GM19468 (cell line): ENCODE measurements at regions not wholly inside any gene's neighbourhood (a gene's known extent, or its start where the extent isn't known, plus 50 kb on each side); places are given as distances from the start of the nearest gene placed in this dataset.

Source experiments
- ATAC-seq: cut with Tn5 transposase; IDR thresholded peaks from one replicate; pipeline ENCODE4 v1.9.1; 2021; ENCODE audit warnings: mild to moderate bottlenecking, moderate library complexity, moderate number of reproducible peaks; ENCODE audit not compliant: unreplicated experiment; ENCODE audit errors: extremely low read depth

GRCh38 chr20:48201885-48202284 lies 416.6 kb upstream of the SULF2 start:
- ATAC-seq: no peak

- ATAC-seq: no peak
These were observed 415.9 kb upstream of the SULF2 start for GRCh38 chr20:48201188-48201587.

DNA sequence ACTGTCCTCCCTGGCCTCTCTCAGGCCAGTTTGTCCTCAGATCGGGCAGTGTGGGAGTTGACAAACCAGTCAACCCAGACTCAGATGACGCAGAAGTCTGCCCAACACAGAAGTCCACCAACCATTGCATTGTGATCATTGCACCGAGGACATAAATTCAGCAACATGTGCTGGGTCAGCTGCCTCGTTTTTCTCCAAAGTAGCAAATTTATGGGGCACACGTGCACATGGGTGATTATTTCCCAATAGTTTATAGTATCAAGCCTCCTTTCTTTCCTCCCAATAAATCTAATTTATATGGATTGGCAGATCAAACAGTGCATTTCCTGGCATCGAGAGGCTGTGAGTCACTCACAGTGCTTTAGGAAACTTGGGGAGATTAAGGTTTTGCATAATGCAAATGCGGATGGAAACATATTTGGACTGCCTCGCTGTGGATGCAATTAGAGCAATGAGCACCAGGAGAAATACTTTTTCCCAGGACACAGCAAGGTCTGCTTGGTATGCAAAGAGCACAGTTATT lies 413.7 kb upstream of the SULF2 start:
- ATAC-seq: no peak

DNA sequence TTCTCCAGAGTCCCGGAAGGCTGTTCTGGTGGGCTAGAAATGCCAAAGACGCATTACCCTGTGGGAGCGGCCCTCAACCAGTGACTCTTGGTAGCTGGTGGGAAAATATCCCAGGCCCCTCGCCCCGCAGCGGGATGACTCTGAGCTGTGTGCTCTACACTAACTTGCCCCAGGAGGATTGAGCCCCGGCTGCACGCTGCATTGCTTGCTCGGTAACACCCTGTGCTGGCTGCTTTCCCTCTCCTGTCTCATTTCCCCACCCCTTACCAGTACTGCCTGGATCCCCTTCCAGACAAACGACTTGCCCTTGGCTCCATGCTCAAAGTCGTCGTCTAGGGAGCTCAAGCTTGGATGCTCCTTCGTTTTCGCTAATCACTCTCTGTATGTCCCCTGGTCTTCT lies 411.8 kb upstream of the SULF2 start:
- ATAC-seq: no peak

DNA sequence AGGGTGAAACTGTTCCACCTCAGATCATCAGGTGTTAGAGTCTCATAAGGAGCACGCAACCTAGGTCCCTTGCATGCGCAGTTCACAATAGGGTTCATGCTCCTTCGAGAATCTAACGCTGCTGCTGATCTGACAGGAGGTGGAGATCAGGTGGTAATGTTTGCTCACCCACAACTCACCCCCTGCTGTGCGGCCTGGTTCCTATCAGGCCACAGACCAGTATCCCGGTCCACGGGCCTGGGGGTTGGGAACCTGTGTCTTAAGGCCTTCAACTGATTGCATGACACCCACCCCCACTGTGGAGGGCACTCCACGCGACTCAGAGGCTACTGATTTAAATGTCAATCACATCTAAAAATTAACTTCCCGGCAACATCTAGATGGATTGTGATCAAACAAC lies 411.2 kb upstream of the SULF2 start:
- ATAC-seq: no peak

- ATAC-seq: no peak
These were observed 410.7 kb upstream of the SULF2 start for GRCh38 chr20:48196001-48196400.

- no peak for ATAC-seq
These were observed 410.0 kb upstream of the SULF2 start for GRCh38 chr20:48195121-48195870.

- ATAC-seq: no peak
These were observed 409.3 kb upstream of the SULF2 start for GRCh38 chr20:48194583-48194982.

- no peak for ATAC-seq
These were observed 408.5 kb upstream of the SULF2 start for GRCh38 chr20:48193627-48194425.

- no peak for ATAC-seq
These were observed 406.8 kb upstream of the SULF2 start for GRCh38 chr20:48192109-48192508.

DNA sequence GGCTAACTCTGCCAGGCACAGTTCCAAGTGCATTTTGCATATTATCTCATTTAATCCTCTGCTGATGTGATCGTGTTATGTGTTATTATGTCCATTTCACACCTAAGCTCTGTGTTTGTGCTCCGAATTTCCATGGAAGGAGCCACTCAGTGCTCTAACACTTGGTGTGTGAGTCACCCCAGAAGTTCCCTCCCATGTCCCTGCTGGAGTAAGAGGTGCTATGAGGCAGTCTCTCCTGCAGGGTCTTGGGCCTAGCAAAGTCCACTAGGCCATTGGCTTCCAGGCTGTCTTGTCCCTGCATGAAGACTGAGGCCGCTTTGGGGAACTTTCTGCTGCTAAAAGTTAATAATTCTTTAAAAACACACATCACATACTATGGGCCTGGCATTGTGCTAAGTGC lies 405.9 kb upstream of the SULF2 start:
- ATAC-seq: no peak

DNA sequence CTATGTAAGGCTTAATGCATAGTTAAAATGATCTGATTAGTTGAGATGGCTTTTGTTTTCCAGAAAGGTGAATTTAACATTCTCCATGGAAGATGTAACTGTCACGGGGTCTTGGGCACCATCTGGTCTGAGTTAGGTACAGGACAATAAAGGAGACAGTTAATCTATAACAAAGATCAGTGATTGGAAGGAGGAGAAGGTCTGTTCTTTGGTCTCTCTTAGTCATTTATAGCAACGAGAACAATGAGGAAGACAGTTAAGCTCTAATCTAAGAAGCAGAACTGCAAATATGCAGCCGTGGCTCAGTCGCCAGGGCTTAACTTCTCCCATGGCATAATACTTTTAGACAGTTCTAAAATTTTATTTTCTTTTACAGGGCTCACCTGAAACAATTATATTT lies 405.5 kb upstream of the SULF2 start:
- no peak for ATAC-seq

DNA sequence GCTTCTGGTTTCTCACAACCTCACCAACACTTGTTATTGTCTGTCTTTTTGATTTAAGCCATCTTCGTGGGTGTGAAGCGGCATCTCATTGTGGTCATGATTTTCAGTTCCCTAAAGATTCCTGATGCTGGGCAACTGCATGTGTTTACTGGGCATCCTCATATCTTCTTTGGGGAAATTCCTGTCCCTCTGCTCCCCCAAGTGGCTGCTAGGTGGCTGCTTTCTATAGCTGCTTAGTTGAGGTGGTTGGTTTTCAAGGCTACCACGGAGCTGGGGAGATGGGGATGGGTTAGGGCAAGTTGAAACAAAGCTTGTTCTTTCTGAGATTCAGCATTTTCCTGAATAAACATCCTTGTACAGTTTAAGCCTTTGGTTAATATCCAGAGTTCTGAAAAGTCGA lies 403.9 kb upstream of the SULF2 start:
- no peak for ATAC-seq

GRCh38 chr20:48187851-48188250 lies 402.6 kb upstream of the SULF2 start:
- ATAC-seq: no peak

DNA sequence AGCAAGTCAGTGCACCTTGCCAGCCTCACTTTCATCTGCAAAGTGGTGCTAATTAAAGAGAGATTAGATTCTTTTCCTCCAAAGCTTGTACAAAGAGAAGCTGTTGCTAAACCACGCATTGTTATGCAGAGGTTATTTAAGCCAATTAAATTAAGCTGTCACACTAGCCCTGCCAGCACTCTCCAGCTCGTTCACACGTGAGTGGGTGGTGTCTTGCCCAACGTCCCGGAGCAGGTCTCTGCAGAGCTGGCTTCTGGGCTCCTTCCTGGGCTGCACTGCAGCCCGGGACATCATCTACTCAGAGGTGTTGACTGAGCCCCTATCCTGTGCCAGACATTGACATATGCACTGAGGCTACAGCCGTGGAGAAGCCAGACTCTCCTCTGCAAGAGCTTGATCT lies 401.6 kb upstream of the SULF2 start:
- ATAC-seq: no peak

DNA sequence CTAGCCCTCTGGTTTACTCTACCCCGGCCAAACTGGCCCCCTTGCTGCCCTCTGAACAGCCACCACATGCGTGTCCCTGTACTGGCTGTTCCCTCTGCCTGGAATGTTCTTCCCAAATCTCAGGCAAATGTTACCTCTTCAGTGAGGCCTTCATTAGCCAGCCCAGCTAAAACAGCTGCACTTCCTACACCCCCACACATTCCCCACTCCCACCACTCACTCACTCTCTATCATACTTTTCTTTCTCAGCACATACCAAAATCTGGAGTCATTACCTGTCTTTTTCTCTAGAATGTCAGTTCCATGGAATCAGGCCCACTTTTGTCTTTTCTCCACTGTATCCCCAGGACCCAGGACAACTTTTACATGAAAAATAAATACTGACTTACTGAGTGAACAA lies 401.2 kb upstream of the SULF2 start:
- ATAC-seq: no peak

GRCh38 chr20:48184229-48184628 lies 398.9 kb upstream of the SULF2 start:
- no peak for ATAC-seq

- ATAC-seq: no peak
These were observed 396.1 kb upstream of the SULF2 start for GRCh38 chr20:48181261-48181935.

DNA sequence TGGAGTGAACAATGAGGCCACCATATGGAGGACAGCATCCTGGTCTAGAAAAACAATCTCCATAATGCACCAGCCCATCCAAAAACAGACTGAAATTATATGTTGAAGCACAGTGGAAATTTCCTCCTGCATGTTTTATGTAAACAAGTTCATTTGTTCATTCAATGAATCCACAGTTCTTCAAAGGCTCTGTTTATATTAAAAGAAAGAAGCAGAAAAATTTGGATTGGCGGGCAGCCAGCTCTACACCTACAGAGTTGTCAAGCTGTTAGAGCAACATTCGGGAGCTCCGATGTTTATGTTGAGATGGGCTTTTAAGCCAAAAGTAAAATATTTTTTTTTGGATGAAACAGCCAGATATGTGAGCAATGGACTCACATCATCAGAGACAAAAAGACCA lies 395.3 kb upstream of the SULF2 start:
- ATAC-seq: no peak

GRCh38 chr20:48180024-48180423 lies 394.7 kb upstream of the SULF2 start:
- ATAC-seq: no peak

DNA sequence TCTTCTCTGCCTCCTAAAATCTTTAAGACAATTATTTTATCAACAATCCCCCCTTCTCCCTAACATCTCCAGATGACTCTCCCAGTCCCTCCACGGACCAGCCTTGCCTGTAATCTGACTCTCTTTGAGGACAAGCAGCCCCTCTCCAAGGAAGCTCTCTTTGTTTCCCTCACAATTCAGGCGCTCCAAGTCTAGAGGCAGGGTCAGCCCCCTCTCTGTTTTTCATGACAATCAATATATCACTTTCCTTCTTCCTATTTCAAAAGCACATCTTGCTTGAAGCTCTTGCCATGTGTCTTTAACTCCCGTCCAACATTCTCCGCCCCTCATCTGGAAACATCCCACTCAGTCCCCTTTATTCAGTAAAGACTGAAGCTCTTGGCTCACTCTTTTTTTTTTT lies 393.4 kb upstream of the SULF2 start:
- ATAC-seq: no peak
